Tibial nerve (tissue), 4 donors: ENCODE measurements at regions not wholly inside any gene's neighbourhood (a gene's known extent, or its start where the extent isn't known, plus 50 kb on each side); places are given as distances from the start of the nearest gene placed in this dataset.

Experiments used
- EP300 ChIP-seq, 2 donors: sonication (generic); formaldehyde crosslinking; IDR thresholded peaks; one replicate each; pipeline ENCODE4 v1.6.1; 2017; ENCODE audit warnings: antibody characterized with exemption in 2 of 2, mild to moderate bottlenecking in 1 of 2
- POLR2A ChIP-seq, 2 donors: fragments of 450-650 bp; IDR thresholded peaks; one replicate each; pipeline ENCODE4 v1.6.1; 2017; ENCODE audit warnings: antibody characterized with exemption in 2 of 2, mild to moderate bottlenecking in 2 of 2, moderate library complexity in 2 of 2
- TF ChIP-seq, protein P1 (sequence below), 5 experiments: fragments of 200-600 bp in 3 of 5; fragments of 450-650 bp in 2 of 5; sonication (generic) in 3 of 5; IDR thresholded peaks; one replicate each; pipeline ENCODE4 v1.5.1; 2016 to 2019; ENCODE audit warnings: antibody characterized with exemption in 5 of 5, mild to moderate bottlenecking in 3 of 5, moderate library complexity in 2 of 5

DNA sequence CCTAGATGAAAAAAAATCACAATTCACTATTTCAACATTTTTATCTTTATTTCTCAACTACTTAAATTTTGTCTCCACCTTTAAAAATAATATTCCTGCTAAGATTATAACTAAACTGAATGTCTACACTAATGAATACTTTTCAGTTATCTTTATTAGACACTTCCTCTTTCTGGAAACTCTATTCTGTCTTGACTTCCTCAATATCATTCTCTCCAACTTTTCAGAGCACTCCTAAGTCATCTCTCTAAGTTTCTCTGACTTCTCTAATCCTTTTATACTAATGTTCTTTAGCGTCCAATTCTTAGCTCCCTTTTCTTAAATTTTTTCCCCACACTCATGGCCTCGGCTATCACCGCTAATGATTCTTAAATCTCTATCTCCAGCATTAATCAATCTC, 374.2 kb downstream of the FBXO8 start:
- TF ChIP-seq POLR2A (IDR thresholded peaks at IDR 0.05) (no peak), EP300 (IDR thresholded peaks at IDR 0.05) (no peak)
- TF ChIP-seq, protein P1, sequence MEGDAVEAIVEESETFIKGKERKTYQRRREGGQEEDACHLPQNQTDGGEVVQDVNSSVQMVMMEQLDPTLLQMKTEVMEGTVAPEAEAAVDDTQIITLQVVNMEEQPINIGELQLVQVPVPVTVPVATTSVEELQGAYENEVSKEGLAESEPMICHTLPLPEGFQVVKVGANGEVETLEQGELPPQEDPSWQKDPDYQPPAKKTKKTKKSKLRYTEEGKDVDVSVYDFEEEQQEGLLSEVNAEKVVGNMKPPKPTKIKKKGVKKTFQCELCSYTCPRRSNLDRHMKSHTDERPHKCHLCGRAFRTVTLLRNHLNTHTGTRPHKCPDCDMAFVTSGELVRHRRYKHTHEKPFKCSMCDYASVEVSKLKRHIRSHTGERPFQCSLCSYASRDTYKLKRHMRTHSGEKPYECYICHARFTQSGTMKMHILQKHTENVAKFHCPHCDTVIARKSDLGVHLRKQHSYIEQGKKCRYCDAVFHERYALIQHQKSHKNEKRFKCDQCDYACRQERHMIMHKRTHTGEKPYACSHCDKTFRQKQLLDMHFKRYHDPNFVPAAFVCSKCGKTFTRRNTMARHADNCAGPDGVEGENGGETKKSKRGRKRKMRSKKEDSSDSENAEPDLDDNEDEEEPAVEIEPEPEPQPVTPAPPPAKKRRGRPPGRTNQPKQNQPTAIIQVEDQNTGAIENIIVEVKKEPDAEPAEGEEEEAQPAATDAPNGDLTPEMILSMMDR (IDR thresholded peaks at IDR 0.05): no peak
